HG03565 (cell line): ENCODE measurements at regions not wholly inside any gene's neighbourhood (a gene's known extent, or its start where the extent isn't known, plus 50 kb on each side); places are given as distances from the start of the nearest gene placed in this dataset.
"Not testable (repeated sequence)": the region's sequence is repeated elsewhere in the genome, so short reads cannot be mapped to it uniquely, and the experiment has no call there.

Experiments used
- ATAC-seq: cut with Tn5 transposase; IDR thresholded peaks from one replicate; pipeline ENCODE4 v1.9.1; 2021; ENCODE audit warnings: mild to moderate bottlenecking, moderate library complexity; ENCODE audit not compliant: unreplicated experiment

GRCh38 chr12:75742048-75742447, 230.6 kb upstream of the KRR1 start:
- no peak for ATAC-seq

GRCh38 chr12:75739912-75740311, 228.5 kb upstream of the KRR1 start:
- ATAC-seq, result no peak

- ATAC-seq, result not testable (repeated sequence)
These were observed 227.7 kb upstream of the KRR1 start for GRCh38 chr12:75739098-75739497.

- peak; percentile 98 for ATAC-seq
These were observed 227.1 kb upstream of the KRR1 start for GRCh38 chr12:75738486-75738885.

GRCh38 chr12:75735853-75736252, 224.4 kb upstream of the KRR1 start:
- ATAC-seq, result no peak

- ATAC-seq, result no peak
These were observed 217.4 kb upstream of the KRR1 start for GRCh38 chr12:75728826-75729225.

GRCh38 chr12:75727577-75727976, 216.2 kb upstream of the KRR1 start:
- no peak for ATAC-seq

- no peak for ATAC-seq
These were observed 214.2 kb upstream of the KRR1 start for GRCh38 chr12:75725521-75726111.

- ATAC-seq, result no peak
These were observed 213.5 kb upstream of the KRR1 start for GRCh38 chr12:75724928-75725312.

- no peak for ATAC-seq
These were observed 213.0 kb upstream of the KRR1 start for GRCh38 chr12:75724307-75724927.

- peak; percentile 96 for ATAC-seq
These were observed 211.3 kb upstream of the KRR1 start for GRCh38 chr12:75722714-75723200.

GRCh38 chr12:75721796-75722195, 210.4 kb upstream of the KRR1 start:
- ATAC-seq, result no peak

GRCh38 chr12:75720812-75721641, 209.6 kb upstream of the KRR1 start:
- no peak for ATAC-seq

- ATAC-seq, result no peak
These were observed 206.5 kb upstream of the KRR1 start for GRCh38 chr12:75717902-75718301.

GRCh38 chr12:75716291-75717025, 205.0 kb upstream of the KRR1 start:
- no peak for ATAC-seq

GRCh38 chr12:75715682-75716081, 204.3 kb upstream of the KRR1 start:
- no peak for ATAC-seq

- ATAC-seq, result no peak
These were observed 203.9 kb upstream of the KRR1 start for GRCh38 chr12:75715323-75715644.

- no peak for ATAC-seq
These were observed 203.3 kb upstream of the KRR1 start for GRCh38 chr12:75714462-75715322.

- ATAC-seq, result no peak
These were observed 202.0 kb upstream of the KRR1 start for GRCh38 chr12:75713434-75713833.

- ATAC-seq, result no peak
These were observed 200.8 kb upstream of the KRR1 start for GRCh38 chr12:75712223-75712622.
